H9 (cell line): ENCODE measurements at regions not wholly inside any gene's neighbourhood (a gene's known extent, or its start where the extent isn't known, plus 50 kb on each side); places are given as distances from the start of the nearest gene placed in this dataset.

ENCODE experiments used
- DNase-seq: peaks from one replicate; pipeline ENCODE4 v3.0.0-alpha.2; 2017
- H2AFZ ChIP-seq: one replicate; pipeline ENCODE4 v1.6.1; 2013; ENCODE audit warnings: mild to moderate bottlenecking, low read length, control low read depth, moderate library complexity
- H2AK5ac ChIP-seq: 2 replicates; pipeline ENCODE4 v1.6.1; 2013; ENCODE audit warnings: low read length, control low read depth, mixed read lengths; ENCODE audit not compliant: insufficient read length
- H2BK120ac ChIP-seq: one replicate; pipeline ENCODE4 v1.6.1; 2013; ENCODE audit warnings: low read depth, mild to moderate bottlenecking, low read length, control low read depth, inconsistent platforms; ENCODE audit not compliant: poor library complexity, severe bottlenecking
- H2BK12ac ChIP-seq: 2 replicates; pipeline ENCODE4 v1.6.1; 2013; ENCODE audit warnings: low read length, control low read depth, mixed read lengths, low read depth; ENCODE audit not compliant: insufficient read length
- H2BK15ac ChIP-seq: 2 replicates; pipeline ENCODE4 v1.6.1; 2013; ENCODE audit warnings: low read depth, low read length, control low read depth
- H2BK20ac ChIP-seq: one replicate; pipeline ENCODE4 v1.6.1; 2013; ENCODE audit warnings: low read depth, mild to moderate bottlenecking, low read length, control low read depth, inconsistent platforms; ENCODE audit not compliant: poor library complexity, severe bottlenecking
- H2BK5ac ChIP-seq: 2 replicates; pipeline ENCODE4 v1.6.1; 2013; ENCODE audit warnings: low read length, control low read depth, mixed read lengths; ENCODE audit not compliant: insufficient read length
- H3K14ac ChIP-seq: 2 replicates; pipeline ENCODE4 v1.6.1; 2013; ENCODE audit warnings: low read length, control low read depth; ENCODE audit not compliant: insufficient read depth
- H3K18ac ChIP-seq: 2 replicates; pipeline ENCODE4 v1.6.1; 2013; ENCODE audit warnings: low read depth, mild to moderate bottlenecking, mixed read lengths, low read length, control low read depth; ENCODE audit not compliant: insufficient read length
- H3K23ac ChIP-seq: 2 replicates; pipeline ENCODE4 v1.6.1; 2013; ENCODE audit warnings: low read length, control low read depth, mixed read lengths, low read depth; ENCODE audit not compliant: insufficient read length
- H3K23me2 ChIP-seq: 2 replicates; pipeline ENCODE4 v1.6.1; 2013; ENCODE audit warnings: low read depth, mild to moderate bottlenecking, mixed read lengths, low read length, control low read depth; ENCODE audit not compliant: insufficient read length, poor library complexity, severe bottlenecking
- H3K27ac ChIP-seq: 2 replicates; pipeline ENCODE4 v1.5.1; 2013; ENCODE audit warnings: low read length, control low read depth, mixed read lengths, low read depth; ENCODE audit not compliant: insufficient read length
- H3K27me3 ChIP-seq: 2 replicates; pipeline ENCODE4 v1.6.1; 2013; ENCODE audit warnings: low read length, control low read depth, inconsistent platforms; ENCODE audit not compliant: insufficient read depth
- H3K4ac ChIP-seq: 2 replicates; pipeline ENCODE4 v1.6.1; 2013; ENCODE audit warnings: low read depth, mild to moderate bottlenecking, control low read depth, inconsistent platforms, low read length, moderate library complexity
- H3K4me1 ChIP-seq: 2 replicates; pipeline ENCODE4 v1.6.1; 2013; ENCODE audit warnings: low read length, control low read depth, inconsistent platforms; ENCODE audit not compliant: insufficient read depth
- H3K4me2 ChIP-seq: 2 replicates; pipeline ENCODE4 v1.6.1; 2013; ENCODE audit warnings: low read length, control low read depth, mixed read lengths; ENCODE audit not compliant: insufficient read length, insufficient read depth
- H3K56ac ChIP-seq: 2 replicates; pipeline ENCODE4 v1.6.1; 2013; ENCODE audit warnings: low read depth, mild to moderate bottlenecking, mixed read lengths, low read length, control low read depth; ENCODE audit not compliant: insufficient read length
- H3K79me1 ChIP-seq: 2 replicates; pipeline ENCODE4 v1.6.1; 2013; ENCODE audit warnings: low read depth, mild to moderate bottlenecking, moderate library complexity, low read length, control low read depth, inconsistent platforms; ENCODE audit not compliant: insufficient read depth, poor library complexity, severe bottlenecking
- H3K79me2 ChIP-seq: 2 replicates; pipeline ENCODE4 v1.6.1; 2013; ENCODE audit warnings: low read length, control low read depth, inconsistent platforms; ENCODE audit not compliant: insufficient read depth
- H3K9ac ChIP-seq: 2 replicates; pipeline ENCODE4 v1.6.1; 2013; ENCODE audit warnings: low read length, control low read depth, mixed read lengths; ENCODE audit not compliant: insufficient read length; ENCODE audit errors: extremely low read depth
- H3K9me3 ChIP-seq: one replicate; pipeline ENCODE4 v1.6.1; 2013; ENCODE audit warnings: low read depth, low read length, inconsistent platforms; ENCODE audit not compliant: control insufficient read depth
- H3T11ph ChIP-seq: one replicate; pipeline ENCODE4 v1.6.1; 2013; ENCODE audit warnings: mild to moderate bottlenecking, low read length, control low read depth, inconsistent platforms
- H4K20me1 ChIP-seq: one replicate; pipeline ENCODE4 v1.6.1; 2013; ENCODE audit not compliant: control insufficient read depth, insufficient read length, insufficient read depth
- H4K5ac ChIP-seq: 2 replicates; pipeline ENCODE4 v1.6.1; 2013; ENCODE audit warnings: low read depth, mild to moderate bottlenecking, mixed read lengths, low read length, control low read depth; ENCODE audit not compliant: insufficient read length
- H4K8ac ChIP-seq: replicated peaks from 2 replicates; pipeline ENCODE4 v1.6.1; 2013; ENCODE audit warnings: low read length, control low read depth, mixed read lengths, low read depth; ENCODE audit not compliant: insufficient read length
- H4K91ac ChIP-seq: 2 replicates; pipeline ENCODE4 v1.6.1; 2013; ENCODE audit warnings: low read depth, mild to moderate bottlenecking, moderate library complexity, mixed read lengths, low read length, control low read depth; ENCODE audit not compliant: insufficient read length
- H3K27ac Mint-ChIP-seq, 3 experiments: 2 replicates in 2 of 3; 3 replicates in 1 of 3; pipeline ENCODE4 v1.8.0; 2020 to 2021; ENCODE audit warnings: mixed read lengths in 3 of 3, mild to moderate bottlenecking in 1 of 3, moderate library complexity in 1 of 3
- H3K27me3 Mint-ChIP-seq: 2 replicates; pipeline ENCODE4 v1.8.0; 2021; ENCODE audit warnings: low read depth, mild to moderate bottlenecking, moderate library complexity, mixed read lengths
- H3K36me3 Mint-ChIP-seq, 3 experiments: 2 replicates in 2 of 3; 3 replicates in 1 of 3; pipeline ENCODE4 v1.8.0; 2020 to 2021; ENCODE audit warnings: low read depth in 3 of 3, mixed read lengths in 3 of 3; ENCODE audit not compliant: insufficient read depth in 1 of 3
- H3K4me1 Mint-ChIP-seq, 2 experiments: 2 replicates each; pipeline ENCODE4 v1.8.0; 2020; ENCODE audit warnings: mixed read lengths in 2 of 2
- H3K4me3 Mint-ChIP-seq, 2 experiments: 2 replicates in 1 of 2; 3 replicates in 1 of 2; pipeline ENCODE4 v1.8.0; 2020 to 2021; ENCODE audit warnings: mild to moderate bottlenecking in 2 of 2, mixed read lengths in 2 of 2, moderate library complexity in 1 of 2
- H3K9me3 Mint-ChIP-seq, 2 experiments: 2 replicates in 1 of 2; 3 replicates in 1 of 2; pipeline ENCODE4 v1.8.0; 2020; ENCODE audit warnings: mild to moderate bottlenecking in 2 of 2, mixed read lengths in 2 of 2, moderate library complexity in 1 of 2
- WGBS: extraction: QIAGEN DNeasy Blood & Tissue Kit; methylation state at CpG from one replicate; pipeline ENCODE4 v1.1.7; 2013; ENCODE audit warnings: missing lambda C conversion rate, low lambda C conversion rate, mixed read lengths; ENCODE audit not compliant: insufficient read length; ENCODE audit errors: extremely low coverage; 5-methylcytosine and 5-hydroxymethylcytosine counted together
- TF ChIP-seq, protein P1 (sequence below): fragments of 200-600 bp; sonication (generic); conservative IDR thresholded peaks from 3 replicates; pipeline ENCODE4 v1.8.0; 2021; ENCODE audit warnings: antibody characterized with exemption, mild to moderate bottlenecking

DNA sequence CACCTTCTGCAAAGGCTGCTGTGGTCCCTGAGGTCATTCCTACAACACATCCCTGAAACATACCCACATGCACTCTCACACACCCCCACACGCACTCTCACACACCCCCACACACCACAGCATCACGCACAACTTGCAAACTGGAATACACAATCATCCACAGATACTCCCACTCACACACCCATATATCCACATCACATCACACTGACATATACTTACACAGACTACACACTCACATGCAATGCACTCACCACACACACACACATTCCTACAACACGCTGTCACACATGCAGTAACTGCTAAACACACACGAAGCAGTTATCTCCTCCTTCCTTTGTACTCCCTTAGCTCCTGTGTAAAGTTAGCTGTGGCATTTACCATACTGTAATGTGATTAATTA, 57.1 kb upstream of the PKDCC start:
- no peak overlapping the region for H3K27ac Mint-ChIP-seq
- no peak overlapping the region for H4K91ac ChIP-seq
- H3K9me3 Mint-ChIP-seq: peaks cover 6 to 9% of the 10 kb centered on the region in 2 experiments

More for the DNA sequence above, 57.1 kb upstream of the PKDCC start:
- H3K79me2 ChIP-seq: no peaks in the 10 kb centered on the region
- no peak overlapping the region for H2AK5ac ChIP-seq
- H3K23me2 ChIP-seq: no peaks in the 10 kb centered on the region
- no peak overlapping the region for H3K18ac ChIP-seq
- no peak overlapping the region for H3K4ac ChIP-seq
- no peak overlapping the region for H2BK20ac ChIP-seq
- no peak overlapping the region for H3K4me2 ChIP-seq
- H3K23ac ChIP-seq: no peak overlapping the region
- no peak overlapping the region for H2AFZ ChIP-seq
- Mint-ChIP-seq H3K36me3 (peaks cover 5 to 7% (median 5%) of the 10 kb centered on the region in 3 experiments; a peak in 5 of 7 replicates), H3K4me3 (no peak overlapping the region), H3K27me3 (peaks cover 5% of the 10 kb centered on the region), H3K4me1 (peaks cover 22% of the 10 kb centered on the region in 2 experiments)
- H2BK15ac ChIP-seq: no peak overlapping the region
- no peak overlapping the region for H3T11ph ChIP-seq
- no peak overlapping the region for H3K14ac ChIP-seq
- H3K9me3 ChIP-seq: no peaks in the 10 kb centered on the region
- no peak overlapping the region for H4K5ac ChIP-seq
- no peak overlapping the region for H3K27ac ChIP-seq
- 0 out of 2 replicates have a peak, but pooled peaks cover 5% of the 10 kb centered on the region for H3K4me1 ChIP-seq
- H3K9ac ChIP-seq: no peak overlapping the region
- no peak overlapping the region for H3K56ac ChIP-seq
- H2BK120ac ChIP-seq: no peak overlapping the region
- H3K27me3 ChIP-seq: no peaks in the 10 kb centered on the region
- H3K79me1 ChIP-seq: no peaks in the 10 kb centered on the region
- DNase-seq: no peak
- no peak overlapping the region for H4K8ac ChIP-seq
- no peaks in the 10 kb centered on the region for H4K20me1 ChIP-seq
- WGBS: 100% methylated on average over 1 of the region's 4 CpGs
- H2BK5ac ChIP-seq: no peak overlapping the region
- no peak overlapping the region for H2BK12ac ChIP-seq
- TF ChIP-seq, protein P1, sequence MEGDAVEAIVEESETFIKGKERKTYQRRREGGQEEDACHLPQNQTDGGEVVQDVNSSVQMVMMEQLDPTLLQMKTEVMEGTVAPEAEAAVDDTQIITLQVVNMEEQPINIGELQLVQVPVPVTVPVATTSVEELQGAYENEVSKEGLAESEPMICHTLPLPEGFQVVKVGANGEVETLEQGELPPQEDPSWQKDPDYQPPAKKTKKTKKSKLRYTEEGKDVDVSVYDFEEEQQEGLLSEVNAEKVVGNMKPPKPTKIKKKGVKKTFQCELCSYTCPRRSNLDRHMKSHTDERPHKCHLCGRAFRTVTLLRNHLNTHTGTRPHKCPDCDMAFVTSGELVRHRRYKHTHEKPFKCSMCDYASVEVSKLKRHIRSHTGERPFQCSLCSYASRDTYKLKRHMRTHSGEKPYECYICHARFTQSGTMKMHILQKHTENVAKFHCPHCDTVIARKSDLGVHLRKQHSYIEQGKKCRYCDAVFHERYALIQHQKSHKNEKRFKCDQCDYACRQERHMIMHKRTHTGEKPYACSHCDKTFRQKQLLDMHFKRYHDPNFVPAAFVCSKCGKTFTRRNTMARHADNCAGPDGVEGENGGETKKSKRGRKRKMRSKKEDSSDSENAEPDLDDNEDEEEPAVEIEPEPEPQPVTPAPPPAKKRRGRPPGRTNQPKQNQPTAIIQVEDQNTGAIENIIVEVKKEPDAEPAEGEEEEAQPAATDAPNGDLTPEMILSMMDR: no peak
